GM19455 (cell line): ENCODE measurements at regions not wholly inside any gene's neighbourhood (a gene's known extent, or its start where the extent isn't known, plus 50 kb on each side); places are given as distances from the start of the nearest gene placed in this dataset.
"Not testable (repeated sequence)": the region's sequence is repeated elsewhere in the genome, so short reads cannot be mapped to it uniquely, and the experiment has no call there.

Experiments
- ATAC-seq: cut with Tn5 transposase; IDR thresholded peaks from one replicate; pipeline ENCODE4 v1.9.1; 2021; ENCODE audit not compliant: unreplicated experiment

DNA sequence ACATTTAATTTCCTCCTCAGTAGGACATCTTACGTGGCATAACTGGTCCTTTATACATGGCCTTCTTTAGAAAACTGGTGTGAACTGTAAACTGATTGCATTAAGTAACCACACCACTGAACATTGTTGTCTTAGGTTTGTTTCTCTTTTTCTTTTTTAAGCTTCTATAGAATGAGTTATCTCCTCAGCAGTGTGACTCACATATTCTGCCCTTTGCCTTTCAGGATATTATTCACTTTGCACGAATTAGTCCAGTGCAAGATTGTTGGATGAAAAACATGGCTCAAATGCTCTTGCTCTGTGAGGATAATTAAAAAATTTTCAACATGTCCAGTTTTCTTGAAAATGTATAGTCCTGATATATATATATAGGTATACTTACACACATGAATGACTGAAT, 147.6 kb downstream of the KBTBD8 start:
- ATAC-seq = no peak

DNA sequence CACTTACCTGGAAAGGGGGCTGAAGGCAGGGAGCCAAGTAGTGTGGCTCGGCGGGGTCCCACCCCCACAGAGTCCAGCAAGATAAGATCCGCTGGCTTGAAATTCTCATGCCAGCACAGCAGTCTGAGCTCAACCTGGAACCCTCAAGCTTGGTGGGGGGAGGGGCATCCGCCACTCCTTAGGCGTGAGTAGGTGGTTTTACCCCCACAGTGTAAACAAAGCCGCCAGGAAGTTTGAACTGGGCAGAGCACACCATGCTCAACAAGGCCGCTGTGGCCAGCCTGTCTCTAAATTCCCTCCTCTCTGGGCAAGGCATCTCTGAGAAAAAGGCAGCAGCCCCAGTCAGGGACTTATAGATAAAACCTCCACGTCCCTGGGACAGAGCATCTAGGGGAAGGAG, 156.3 kb downstream of the KBTBD8 start:
- ATAC-seq = no peak

DNA sequence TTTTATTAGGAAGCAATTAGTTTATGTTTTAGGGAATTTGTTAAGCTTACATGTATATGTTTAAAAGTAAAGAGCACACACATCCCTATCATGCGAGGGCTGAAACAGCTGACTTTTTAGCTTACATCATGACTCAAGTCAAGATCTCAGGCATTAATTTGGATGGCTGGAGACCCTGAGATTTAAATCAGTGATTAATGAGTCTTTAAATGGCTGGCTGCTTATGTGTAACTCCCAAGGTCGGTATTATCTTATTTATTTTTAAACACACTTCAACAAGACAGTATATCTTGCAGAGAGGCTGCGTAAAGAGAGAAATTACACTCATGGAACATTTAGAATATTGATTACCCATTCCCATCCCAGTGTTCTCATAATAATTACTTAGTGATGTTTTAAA, 169.4 kb downstream of the KBTBD8 start:
- no peak for ATAC-seq

DNA sequence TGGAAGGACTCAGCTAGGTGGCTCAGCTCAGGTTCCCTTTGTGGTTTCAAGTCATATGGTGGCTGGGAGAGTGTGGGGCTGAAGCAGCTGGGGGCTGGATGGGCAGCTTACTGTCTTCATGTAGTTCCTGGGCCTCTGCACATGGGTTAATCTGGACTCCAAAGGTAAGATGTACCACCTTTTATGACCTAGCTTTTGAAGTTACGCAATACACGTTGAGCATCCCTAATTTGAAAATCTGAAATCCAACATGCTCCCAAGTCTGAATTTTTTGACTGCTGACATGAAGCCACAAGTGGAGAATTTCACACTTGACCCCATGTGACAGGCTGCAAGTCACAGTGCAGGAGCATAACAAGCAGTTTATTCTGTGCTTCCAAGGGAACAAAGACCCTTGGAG, 173.7 kb downstream of the KBTBD8 start:
- ATAC-seq = no peak

DNA sequence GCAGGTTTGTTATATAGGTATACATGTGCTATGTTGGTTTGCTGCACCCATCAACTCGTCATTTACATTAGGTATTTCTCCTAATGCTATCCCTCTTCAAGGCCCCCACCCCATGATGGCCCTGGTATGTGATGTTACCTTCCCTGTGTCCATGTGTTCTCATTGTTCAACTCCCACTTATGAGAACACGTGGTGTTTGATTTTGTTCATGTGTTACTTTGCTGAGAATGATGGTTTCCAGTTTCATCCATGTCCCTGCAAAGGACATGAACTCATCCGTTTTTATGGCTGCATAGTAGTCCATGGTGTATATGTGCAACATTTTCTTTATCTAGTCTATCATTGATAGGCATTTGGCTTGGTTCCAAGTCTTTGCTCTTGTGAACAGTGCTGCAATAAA, 175.0 kb downstream of the KBTBD8 start:
- ATAC-seq = not testable (repeated sequence)

DNA sequence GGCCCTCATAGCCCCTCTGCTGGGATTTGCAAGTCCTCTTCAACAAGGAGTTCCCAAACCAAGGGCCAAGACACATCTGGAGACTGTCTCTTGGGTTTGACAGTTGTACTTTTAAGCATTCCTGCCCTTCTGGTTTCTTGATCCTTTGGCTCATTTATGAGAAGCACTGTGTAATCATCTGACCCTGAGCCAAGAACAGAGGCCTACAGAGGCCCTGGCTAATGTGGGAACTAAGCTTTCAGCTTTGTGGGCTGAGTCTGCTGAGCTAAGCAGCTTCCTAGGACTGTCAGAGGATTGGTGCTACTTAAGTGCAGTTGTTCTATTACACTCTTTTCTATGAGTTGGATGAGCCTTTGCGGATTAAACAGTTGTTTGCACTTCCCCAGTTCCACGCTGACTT, 178.3 kb downstream of the KBTBD8 start:
- ATAC-seq = no peak

DNA sequence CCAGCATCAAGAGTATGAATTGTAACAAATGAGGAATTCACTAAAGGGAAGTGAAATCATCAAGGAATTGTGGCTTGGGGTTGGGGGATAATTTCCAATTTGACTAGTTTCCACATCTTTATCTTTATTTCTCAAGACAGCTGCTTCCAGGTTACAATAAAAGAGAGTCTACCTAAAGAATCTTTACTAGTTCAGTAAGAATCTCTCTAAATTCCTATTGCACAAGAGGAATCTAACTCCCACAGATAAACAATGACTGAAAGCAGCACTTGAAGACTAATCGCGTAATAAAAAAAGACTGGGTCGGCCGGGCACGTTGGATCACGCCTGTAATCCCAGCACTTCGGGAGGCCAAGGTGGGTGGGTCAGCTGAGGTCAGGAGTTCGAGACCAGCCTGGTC, 194.4 kb downstream of the KBTBD8 start:
- ATAC-seq = no peak

DNA sequence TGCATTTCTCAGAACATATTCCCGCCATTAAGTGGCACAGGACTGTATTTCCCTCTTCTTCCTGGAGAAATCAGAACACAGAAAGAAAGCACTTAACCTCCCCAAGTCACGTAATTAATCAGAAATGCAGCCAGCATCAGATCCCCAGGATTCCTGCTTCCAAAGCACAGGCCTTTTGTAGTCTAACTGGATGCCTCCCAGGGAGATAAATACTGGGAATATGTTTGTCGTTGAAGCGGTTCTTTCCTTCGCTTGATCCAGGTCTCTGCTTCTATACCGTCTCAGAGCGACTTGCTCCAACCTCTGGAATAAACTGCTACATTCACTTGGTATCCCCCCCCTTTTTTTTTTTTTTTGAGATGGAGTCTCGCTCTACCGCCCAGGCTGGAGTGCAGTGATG, 198.6 kb downstream of the KBTBD8 start:
- ATAC-seq = no peak

DNA sequence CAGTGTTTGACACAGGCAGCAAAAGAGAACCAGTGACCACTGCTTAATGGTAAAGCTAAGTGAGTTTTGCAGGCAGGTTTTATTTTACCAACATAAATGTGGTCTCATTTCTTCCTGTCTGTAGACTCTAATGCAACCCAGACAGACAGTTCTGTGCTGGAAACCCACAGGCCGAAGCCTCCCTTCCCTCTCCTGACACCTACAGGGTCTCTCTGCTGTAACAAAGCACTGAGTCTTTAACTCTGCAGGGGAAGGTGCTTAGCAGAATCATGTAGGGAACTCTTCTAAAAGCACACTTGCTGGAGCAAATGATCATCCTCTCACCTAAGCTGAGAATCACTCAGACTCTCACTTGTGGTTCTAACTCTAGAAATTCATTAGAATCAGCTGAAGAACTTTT, 200.3 kb downstream of the KBTBD8 start:
- ATAC-seq = no peak

DNA sequence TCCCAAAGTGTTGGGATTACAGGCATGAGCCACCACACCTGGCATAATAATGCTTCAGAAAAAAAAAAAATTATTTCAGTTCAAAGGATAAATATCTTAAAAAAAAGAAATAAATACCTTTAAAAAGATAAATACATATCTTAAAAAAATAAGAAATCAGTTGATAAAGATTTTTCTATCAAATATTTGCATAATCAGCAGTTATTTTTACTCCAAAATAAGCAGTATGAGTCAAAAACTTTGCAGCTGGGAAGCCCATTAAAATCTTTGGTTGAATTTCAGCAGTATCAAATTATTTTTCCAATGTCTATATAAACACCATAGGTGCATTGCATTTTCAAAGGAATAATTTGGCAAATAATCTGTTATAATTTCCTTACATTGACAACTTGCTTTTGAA, 202.5 kb downstream of the KBTBD8 start:
- ATAC-seq = no peak

DNA sequence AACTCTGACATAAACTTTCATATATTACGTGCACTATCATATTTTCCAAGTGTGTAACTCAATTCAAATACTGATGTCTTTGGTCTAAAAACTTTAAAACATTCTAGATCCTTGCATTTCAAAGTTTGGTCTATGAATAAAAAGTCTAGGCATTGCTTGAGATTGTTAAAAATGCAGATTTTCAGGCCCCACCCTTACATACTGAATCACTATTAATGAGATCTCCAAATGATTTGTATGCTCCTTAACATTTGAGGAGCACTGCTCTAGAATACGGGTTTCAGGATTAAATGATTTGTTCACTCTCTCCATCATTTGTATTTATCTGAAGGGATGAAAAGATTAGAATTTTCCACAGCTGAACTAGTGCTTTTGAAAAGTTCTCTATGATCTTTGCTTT, 202.9 kb downstream of the KBTBD8 start:
- ATAC-seq = no peak

DNA sequence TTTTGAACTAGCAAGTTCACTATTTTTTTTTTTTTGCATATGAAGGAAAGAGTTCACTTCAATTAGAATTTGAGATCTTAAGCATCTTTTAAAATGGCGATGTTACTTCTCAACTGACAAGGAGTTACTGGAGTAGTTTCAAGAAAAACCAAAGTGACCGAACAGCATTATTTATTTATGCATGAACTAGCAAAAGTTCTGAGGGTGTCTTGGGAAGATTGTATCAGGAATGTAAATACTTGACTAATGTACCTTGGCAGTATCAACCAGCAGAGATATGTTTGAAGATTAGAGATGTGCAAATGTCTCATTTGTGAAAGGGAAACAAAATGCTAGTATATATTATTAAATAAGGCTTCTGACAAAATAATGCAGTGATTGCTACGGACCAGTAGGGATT, 203.9 kb downstream of the KBTBD8 start:
- ATAC-seq = no peak

DNA sequence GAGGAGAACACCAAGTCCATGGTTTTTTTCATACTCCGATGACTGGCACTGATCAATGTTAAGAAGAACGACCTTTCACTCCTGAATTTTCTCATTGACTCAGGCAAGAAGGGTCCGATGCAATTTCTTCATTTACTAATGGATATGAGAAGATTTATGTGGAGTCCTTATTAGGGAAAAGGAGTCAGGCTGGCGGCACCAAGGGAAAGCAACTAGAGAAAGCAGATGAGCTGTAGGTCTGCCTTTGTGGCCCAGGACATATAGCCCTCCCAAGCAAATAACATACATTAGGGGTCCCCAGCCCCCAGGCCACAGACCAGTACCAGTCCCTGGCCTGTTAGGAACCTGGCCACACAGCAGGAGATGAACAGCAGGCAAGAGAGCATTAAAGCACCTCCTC, 206.8 kb downstream of the KBTBD8 start:
- ATAC-seq = no peak

DNA sequence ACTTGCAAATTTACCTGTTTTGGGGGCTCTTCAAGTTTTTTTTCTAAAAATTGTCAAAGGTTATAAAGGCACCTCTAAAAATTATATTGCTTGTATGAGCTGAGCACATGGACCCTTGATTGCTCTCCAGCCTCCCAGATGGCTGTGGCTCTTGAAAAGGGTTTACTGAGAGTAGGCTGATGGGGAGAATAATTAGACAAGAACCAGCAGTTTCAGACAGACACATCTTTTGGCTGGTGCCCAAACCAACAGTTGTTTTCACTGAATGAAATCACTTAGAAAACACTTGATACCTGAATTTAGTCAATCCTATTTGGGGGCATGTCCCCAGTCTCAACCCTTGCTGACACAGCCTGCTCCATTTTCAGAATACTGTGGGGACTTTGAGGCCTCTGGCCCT, 217.6 kb downstream of the KBTBD8 start:
- no peak for ATAC-seq

DNA sequence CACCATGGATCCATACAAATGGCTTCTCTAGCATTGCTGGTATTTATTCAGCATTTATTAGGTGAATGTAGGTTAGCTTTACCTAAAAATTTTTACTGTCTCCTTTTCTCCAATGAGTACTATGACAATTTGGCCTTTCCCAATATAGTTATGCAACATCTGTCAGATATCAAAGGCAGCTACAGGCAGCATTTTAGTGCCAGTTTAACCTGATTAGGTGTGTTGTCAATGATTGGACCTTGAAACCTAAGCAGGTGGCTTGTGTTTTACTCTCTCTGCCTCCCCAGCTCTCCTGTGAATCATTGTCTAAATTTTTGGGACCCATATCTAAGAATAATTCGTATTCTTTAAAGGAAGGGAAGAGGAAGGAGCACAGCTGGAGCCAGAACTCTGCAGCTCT, 228.9 kb downstream of the KBTBD8 start:
- ATAC-seq = no peak

DNA sequence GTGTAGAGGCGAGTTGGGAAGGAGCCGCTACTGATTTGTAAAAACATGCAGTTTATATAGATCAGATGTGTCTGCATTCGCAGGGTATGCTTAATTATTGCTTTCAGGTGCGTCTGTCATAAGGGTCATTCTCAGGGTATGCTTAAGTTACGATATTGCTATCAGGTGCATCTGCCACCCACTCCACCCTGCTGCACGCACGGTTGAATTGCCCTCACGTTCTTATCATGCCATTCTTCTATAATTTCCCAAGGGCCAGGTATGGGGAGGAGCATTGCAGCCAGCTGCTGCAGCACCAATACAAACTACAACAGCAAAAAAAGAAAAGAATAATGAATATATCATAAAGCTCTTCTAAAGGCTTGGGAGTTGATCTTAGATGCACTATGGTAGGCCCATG, 230.0 kb downstream of the KBTBD8 start:
- ATAC-seq = no peak

DNA sequence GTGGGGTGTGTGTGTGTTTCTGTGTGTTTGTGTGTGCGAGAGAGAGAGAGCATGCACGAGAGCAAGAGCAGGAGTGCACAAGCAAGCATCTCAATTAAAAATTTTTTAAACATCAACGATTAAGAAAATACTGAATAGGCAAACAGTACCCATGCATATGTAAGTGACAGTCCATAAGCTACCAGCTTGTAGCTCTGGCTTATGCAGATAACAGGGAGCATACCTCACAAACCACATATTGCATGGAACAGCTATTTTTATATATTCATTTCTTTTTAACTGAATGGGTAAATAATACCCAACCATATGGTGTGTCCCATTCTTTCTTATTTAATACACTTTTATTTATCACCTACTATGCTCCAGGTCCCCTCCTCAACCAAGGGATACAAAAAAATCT, 234.5 kb downstream of the KBTBD8 start:
- ATAC-seq = no peak

DNA sequence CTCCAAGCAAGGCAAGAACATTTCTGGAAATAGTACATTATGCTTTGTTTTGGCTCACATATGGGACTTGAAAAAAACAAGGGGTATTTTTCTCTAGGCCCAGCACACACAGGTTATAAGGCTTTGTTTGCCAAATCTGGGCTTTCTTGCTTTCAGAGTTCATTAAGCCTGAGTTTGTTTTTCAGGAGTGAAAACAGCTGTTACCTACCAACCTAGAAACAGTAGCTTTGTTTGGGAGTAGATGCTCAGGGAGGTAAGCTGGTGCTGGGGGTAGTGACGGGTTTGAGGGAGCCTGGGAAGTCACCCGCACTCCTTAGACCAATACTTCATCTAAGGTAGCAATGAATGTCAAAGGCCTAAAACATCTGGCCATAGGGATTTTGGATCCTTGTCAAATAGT, 241.2 kb downstream of the KBTBD8 start:
- no peak for ATAC-seq

DNA sequence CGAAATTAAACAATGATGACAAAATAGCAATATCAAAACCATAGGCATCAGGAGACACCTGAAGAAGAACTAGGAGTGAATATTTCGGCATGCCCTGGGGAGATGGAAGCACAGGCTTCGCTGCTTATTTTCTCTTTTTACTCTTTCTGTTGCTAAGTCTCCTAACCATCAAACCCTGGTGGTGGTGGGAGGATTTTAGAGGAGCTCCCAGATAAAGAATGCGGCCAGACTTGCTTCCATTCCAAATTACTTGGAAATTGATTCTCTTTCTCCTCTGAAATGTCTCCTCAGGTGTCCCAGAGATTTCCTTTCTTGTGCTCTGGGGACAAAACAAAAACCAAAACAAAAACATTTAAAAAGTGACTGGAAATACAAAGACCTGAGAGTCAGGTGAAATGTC, 243.0 kb downstream of the KBTBD8 start:
- ATAC-seq = no peak

DNA sequence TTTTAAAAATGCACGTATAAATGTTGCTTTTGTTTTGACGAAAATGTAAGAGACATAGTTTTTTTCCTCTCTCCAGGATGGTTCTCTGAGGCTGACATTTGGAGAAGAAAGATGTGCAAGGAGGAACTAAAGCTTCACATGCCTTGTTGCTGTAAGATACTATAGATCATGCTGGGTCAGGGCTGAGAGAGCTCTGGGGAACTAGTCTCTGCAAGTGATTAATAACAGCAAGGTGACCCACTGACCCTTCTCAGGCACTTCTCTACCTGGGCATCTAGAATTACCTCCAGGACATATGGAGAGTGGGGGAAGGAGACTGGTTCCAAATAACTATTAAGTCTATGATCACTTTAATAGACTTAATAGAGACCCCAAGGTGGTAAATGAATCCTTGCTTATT, 246.0 kb downstream of the KBTBD8 start:
- no peak for ATAC-seq

DNA sequence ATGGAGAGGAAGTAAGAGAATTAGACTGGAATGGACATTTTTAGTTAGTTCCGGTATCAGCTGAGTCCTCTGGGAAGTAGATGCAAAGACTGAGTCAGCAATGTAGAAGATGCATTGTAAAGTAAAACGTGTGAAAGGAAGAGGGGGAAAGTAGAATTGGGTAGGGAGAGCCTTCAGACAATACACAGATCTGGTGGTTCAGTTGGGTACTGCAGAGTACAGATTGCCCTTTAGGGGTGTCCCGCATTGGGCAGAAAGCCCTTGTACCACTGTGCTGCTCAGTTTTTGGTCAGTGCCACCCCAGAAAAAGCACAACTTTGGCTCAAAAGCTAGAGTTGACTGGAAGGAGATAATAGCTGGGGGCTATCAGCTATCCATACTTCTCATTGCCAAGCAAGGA, 247.4 kb downstream of the KBTBD8 start:
- ATAC-seq = no peak

DNA sequence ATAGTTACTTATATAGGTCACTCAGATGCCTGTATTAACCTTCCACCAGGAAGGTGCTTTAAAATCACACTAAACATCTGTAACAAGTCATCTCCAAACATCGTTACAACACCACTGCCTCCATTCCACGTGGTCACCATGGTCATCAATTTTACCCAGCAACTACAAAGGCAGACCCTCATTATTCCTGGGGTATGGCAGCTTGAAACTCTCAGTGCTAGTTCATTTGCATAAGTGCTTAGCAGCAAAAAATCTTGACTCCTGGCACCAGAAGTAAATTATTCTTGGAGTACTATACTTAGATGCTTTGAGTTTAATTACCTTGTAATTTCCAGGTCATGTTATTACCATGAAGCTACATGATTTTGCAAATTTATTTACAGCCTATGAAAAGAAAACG, 250.6 kb downstream of the KBTBD8 start:
- no peak for ATAC-seq

DNA sequence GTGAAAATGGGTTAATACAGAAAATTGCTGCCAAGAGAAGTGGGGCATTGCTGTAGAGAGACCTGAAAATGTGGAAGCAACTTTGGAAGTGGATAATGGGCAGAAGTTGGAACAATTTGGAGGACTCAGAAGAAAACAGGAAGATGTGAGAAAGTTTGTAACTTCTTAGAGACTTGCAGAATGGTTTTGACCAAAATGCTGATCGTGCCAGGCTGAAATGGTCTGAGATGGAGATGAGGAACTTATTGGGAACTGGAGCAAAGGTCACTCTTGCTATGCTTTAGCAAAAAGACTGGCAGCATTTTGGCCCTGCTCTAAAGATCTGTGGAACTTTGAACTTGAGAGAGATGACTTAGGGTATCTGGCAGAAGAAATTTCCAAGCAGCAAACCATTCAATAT, 254.8 kb downstream of the KBTBD8 start:
- ATAC-seq = not testable (repeated sequence)

DNA sequence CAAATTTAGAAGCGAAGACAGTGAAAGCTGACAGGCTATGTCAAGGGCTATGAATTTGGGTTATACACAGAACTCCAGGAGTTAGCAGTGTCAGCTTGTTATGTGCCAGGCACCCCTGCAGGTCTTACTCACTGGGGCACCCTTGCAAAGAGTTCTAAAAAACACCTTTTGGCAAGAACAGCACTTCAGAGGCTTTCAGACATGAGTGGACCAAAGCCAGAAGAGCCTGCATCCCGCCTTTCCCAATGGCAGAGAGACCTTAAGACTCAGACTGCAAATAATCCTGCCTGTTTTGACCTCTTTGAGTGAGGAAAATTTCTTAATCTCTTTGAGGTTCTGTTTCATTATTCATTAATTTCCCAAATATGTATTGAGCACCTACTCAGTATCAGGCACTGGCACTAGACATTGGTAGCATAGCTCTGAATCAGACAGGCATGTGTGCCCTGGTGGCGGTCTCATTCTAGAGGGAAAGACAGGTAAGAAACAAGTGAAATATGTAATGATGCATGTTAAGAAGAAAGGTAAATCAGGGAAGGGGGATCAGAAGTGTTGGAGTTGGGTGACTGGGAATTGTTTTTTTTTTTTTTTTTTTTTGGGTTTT, 280.0 kb downstream of the KBTBD8 start:
- no peak for ATAC-seq
